K562 (cell line): ENCODE measurements at regions not wholly inside any gene's neighbourhood (a gene's known extent, or its start where the extent isn't known, plus 50 kb on each side); places are given as distances from the start of the nearest gene placed in this dataset.

Experiments
- PHB2 ChIP-seq: fragments of 450-650 bp; IDR thresholded peaks from 2 replicates; pipeline ENCODE4 v1.6.1; 2017; ENCODE audit warnings: low read depth
- PRMT5 ChIP-seq: sonication (generic); formaldehyde crosslinking; IDR thresholded peaks from 2 replicates; pipeline ENCODE4 v1.5.0; 2020; ENCODE audit warnings: missing genetic modification reagents
- SPI1 ChIP-seq: IDR thresholded peaks from 2 replicates; pipeline ENCODE4 v1.6.1; 2011; ENCODE audit warnings: low read depth, low read length, control low read depth, borderline replicate concordance
- ZEB2 ChIP-seq: fragments of 450-650 bp; IDR thresholded peaks from 2 replicates; pipeline ENCODE4 v1.6.1; 2016
- TF ChIP-seq, protein P1 (sequence below): sonication (generic); formaldehyde crosslinking; IDR thresholded peaks from 2 replicates; pipeline ENCODE4 v1.8.0; 2022; ENCODE audit warnings: missing genetic modification reagents, mild to moderate bottlenecking, borderline replicate concordance
- TF ChIP-seq, protein P2 (sequence below), 3 experiments: IDR thresholded peaks in 2 of 3; conservative IDR thresholded peaks in 1 of 3; 2 replicates each; pipeline ENCODE4 v1.5.1; 2011 to 2012; ENCODE audit warnings: low read length in 3 of 3, mild to moderate bottlenecking in 3 of 3, control low read depth in 2 of 3, improper control_type of control experiment in 1 of 3, inconsistent platforms in 1 of 3, low read depth in 1 of 3, mixed read lengths in 1 of 3, moderate library complexity in 1 of 3; ENCODE audit not compliant: insufficient read depth in 2 of 3

DNA sequence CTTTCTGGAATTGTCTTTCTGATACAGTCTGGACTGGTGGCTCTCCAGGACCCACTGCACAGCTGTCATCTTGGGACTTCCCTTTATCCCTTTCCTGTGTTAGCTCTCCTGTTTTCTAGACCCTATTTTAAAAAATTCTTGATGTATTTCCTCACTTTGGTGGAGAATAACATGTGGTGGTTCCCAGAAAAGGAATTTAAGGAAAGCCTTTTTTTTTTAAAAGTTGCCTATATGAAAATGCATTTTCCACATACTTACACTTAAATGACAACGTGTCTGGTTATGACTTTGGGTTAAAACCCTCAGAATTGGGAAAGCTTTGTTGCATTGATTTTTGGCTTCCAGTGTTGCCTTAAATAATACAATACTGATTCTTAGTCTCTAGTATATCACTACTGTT, 400.7 kb downstream of the TMEM135 start:
- TF ChIP-seq PHB2 (no peak), ZEB2 (no peak), PRMT5 (CRISPR knock-in tag) (no peak), SPI1 (no peak)
- TF ChIP-seq, protein P1, sequence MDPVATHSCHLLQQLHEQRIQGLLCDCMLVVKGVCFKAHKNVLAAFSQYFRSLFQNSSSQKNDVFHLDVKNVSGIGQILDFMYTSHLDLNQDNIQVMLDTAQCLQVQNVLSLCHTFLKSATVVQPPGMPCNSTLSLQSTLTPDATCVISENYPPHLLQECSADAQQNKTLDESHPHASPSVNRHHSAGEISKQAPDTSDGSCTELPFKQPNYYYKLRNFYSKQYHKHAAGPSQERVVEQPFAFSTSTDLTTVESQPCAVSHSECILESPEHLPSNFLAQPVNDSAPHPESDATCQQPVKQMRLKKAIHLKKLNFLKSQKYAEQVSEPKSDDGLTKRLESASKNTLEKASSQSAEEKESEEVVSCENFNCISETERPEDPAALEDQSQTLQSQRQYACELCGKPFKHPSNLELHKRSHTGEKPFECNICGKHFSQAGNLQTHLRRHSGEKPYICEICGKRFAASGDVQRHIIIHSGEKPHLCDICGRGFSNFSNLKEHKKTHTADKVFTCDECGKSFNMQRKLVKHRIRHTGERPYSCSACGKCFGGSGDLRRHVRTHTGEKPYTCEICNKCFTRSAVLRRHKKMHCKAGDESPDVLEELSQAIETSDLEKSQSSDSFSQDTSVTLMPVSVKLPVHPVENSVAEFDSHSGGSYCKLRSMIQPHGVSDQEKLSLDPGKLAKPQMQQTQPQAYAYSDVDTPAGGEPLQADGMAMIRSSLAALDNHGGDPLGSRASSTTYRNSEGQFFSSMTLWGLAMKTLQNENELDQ (CRISPR knock-in tag) = no peak
- TF ChIP-seq, protein P2, sequence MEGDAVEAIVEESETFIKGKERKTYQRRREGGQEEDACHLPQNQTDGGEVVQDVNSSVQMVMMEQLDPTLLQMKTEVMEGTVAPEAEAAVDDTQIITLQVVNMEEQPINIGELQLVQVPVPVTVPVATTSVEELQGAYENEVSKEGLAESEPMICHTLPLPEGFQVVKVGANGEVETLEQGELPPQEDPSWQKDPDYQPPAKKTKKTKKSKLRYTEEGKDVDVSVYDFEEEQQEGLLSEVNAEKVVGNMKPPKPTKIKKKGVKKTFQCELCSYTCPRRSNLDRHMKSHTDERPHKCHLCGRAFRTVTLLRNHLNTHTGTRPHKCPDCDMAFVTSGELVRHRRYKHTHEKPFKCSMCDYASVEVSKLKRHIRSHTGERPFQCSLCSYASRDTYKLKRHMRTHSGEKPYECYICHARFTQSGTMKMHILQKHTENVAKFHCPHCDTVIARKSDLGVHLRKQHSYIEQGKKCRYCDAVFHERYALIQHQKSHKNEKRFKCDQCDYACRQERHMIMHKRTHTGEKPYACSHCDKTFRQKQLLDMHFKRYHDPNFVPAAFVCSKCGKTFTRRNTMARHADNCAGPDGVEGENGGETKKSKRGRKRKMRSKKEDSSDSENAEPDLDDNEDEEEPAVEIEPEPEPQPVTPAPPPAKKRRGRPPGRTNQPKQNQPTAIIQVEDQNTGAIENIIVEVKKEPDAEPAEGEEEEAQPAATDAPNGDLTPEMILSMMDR (IDR thresholded peaks at IDR 0.05 in 2 of 3, conservative IDR thresholded peaks at IDR 0.05 in 1 of 3; ENCODE audit: insufficient read depth in 2 of 3, low read depth in 1 of 3, low read length in 3 of 3) = no peak
